RWPE2 (cell line): ENCODE measurements at regions not wholly inside any gene's neighbourhood (a gene's known extent, or its start where the extent isn't known, plus 50 kb on each side); places are given as distances from the start of the nearest gene placed in this dataset.

ENCODE experiments used
- ATAC-seq: fragments of 200-7000 bp; cut with Tn5 transposase; 3 replicates; pipeline ENCODE4 v1.9.1; 2021; ENCODE audit warnings: low read depth
- DNase-seq: peaks from one replicate; pipeline ENCODE4 v3.0.0-alpha.2; 2020; ENCODE audit warnings: low spot score
- H3K27ac ChIP-seq: fragments of 450-650 bp; 2 replicates; pipeline ENCODE4 v1.5.1; 2017; ENCODE audit warnings: mild to moderate bottlenecking; ENCODE audit not compliant: poor library complexity, severe bottlenecking
- H3K27me3 ChIP-seq: fragments of 250-450 bp; sonication (Bioruptor Pico); 2 replicates; pipeline ENCODE4 v1.5.1; 2021; ENCODE audit warnings: mild to moderate bottlenecking, moderate library complexity; ENCODE audit not compliant: insufficient read depth, poor library complexity, severe bottlenecking
- H3K36me3 ChIP-seq: fragments of 250-450 bp; sonication (Bioruptor Pico); 2 replicates; pipeline ENCODE4 v1.5.1; 2020; ENCODE audit warnings: low read depth, mild to moderate bottlenecking, moderate library complexity
- H3K4me1 ChIP-seq: fragments of 250-450 bp; sonication (Bioruptor Pico); 2 replicates; pipeline ENCODE4 v1.5.1; 2021; ENCODE audit warnings: mild to moderate bottlenecking, moderate library complexity; ENCODE audit not compliant: insufficient read depth, poor library complexity, severe bottlenecking
- H3K4me3 ChIP-seq: fragments of 250-450 bp; sonication (Bioruptor Pico); 2 replicates; pipeline ENCODE4 v1.5.1; 2021; ENCODE audit warnings: mild to moderate bottlenecking, moderate library complexity; ENCODE audit not compliant: severe bottlenecking
- H3K9me3 ChIP-seq: fragments of 250-450 bp; sonication (Bioruptor Pico); 2 replicates; pipeline ENCODE4 v1.5.1; 2021; ENCODE audit warnings: mild to moderate bottlenecking, moderate library complexity; ENCODE audit not compliant: severe bottlenecking
- CTCF ChIP-seq: fragments of 450-650 bp; IDR thresholded peaks from one replicate; pipeline ENCODE4 v1.5.1; 2017; ENCODE audit warnings: mild to moderate bottlenecking, moderate library complexity; ENCODE audit not compliant: poor library complexity, severe bottlenecking

GRCh38 chr4:42789041-42789567 is 103.4 kb upstream of the GRXCR1 start:
- no peak for ATAC-seq

GRCh38 chr4:42787079-42787463 is 105.4 kb upstream of the GRXCR1 start:
- Histone ChIP-seq H3K27ac (no peak overlapping the region), H3K4me1 (no peaks in the 10 kb centered on the region), H3K9me3 (no peaks in the 10 kb centered on the region), H3K4me3 (no peak overlapping the region), H3K36me3 (no peaks in the 10 kb centered on the region), H3K27me3 (peaks cover 3% of the 10 kb centered on the region)
- DNase-seq (no peak), ATAC-seq (no peak)
- TF ChIP-seq CTCF: no peak

More at GRCh38 chr4:42789041-42789567, 103.4 kb upstream of the GRXCR1 start:
- Histone ChIP-seq H3K36me3 (no peaks in the 10 kb centered on the region), H3K27me3 (peaks cover 3% of the 10 kb centered on the region), H3K27ac (no peak overlapping the region), H3K4me3 (no peak overlapping the region), H3K9me3 (no peaks in the 10 kb centered on the region), H3K4me1 (no peaks in the 10 kb centered on the region)
- no peak for DNase-seq
- no peak for TF ChIP-seq CTCF

GRCh38 chr4:42786350-42787078 is 106.0 kb upstream of the GRXCR1 start:
- H3K9me3 ChIP-seq: no peaks in the 10 kb centered on the region
- H3K4me3 ChIP-seq: no peak overlapping the region
- no peaks in the 10 kb centered on the region for H3K36me3 ChIP-seq
- ATAC-seq (no peak), DNase-seq (no peak)
- TF ChIP-seq CTCF: no peak
- no peak overlapping the region for H3K27ac ChIP-seq
- peaks cover 3% of the 10 kb centered on the region for H3K27me3 ChIP-seq
- H3K4me1 ChIP-seq: no peaks in the 10 kb centered on the region

- Histone ChIP-seq H3K4me3 (no peak overlapping the region), H3K27ac (no peak overlapping the region), H3K9me3 (no peaks in the 10 kb centered on the region), H3K4me1 (no peaks in the 10 kb centered on the region), H3K27me3 (peaks cover 3% of the 10 kb centered on the region), H3K36me3 (no peaks in the 10 kb centered on the region)
- DNase-seq (no peak), ATAC-seq (no peak)
- no peak for TF ChIP-seq CTCF
Measured at GRCh38 chr4:42785817-42786216, 106.7 kb upstream of the GRXCR1 start.

- TF ChIP-seq CTCF: no peak
- DNase-seq (no peak), ATAC-seq (no peak)
- no peaks in the 10 kb centered on the region for H3K27me3 ChIP-seq
- no peaks in the 10 kb centered on the region for H3K4me1 ChIP-seq
- no peak overlapping the region for H3K27ac ChIP-seq
- no peak overlapping the region for H3K4me3 ChIP-seq
- H3K36me3 ChIP-seq: no peaks in the 10 kb centered on the region
- no peaks in the 10 kb centered on the region for H3K9me3 ChIP-seq
Measured at GRCh38 chr4:42781315-42781714, 111.2 kb upstream of the GRXCR1 start.
